Uterus (tissue), 3 donors: ENCODE measurements at regions not wholly inside any gene's neighbourhood (a gene's known extent, or its start where the extent isn't known, plus 50 kb on each side); places are given as distances from the start of the nearest gene placed in this dataset.

ENCODE experiments used
- DNase-seq, 2 donors: peaks; one replicate each; pipeline ENCODE4 v3.0.0-alpha.2; 2019 to 2020
- H3K27ac ChIP-seq, 2 donors: fragments of 200-600 bp; sonication (generic); 1 replicate in 1 of 2; 2 replicates in 1 of 2; pipeline ENCODE4 v1.5.1; 2016 to 2018
- H3K27me3 ChIP-seq, 2 donors: fragments of 200-600 bp; sonication (generic); one replicate each; pipeline ENCODE4 v1.5.1; 2018 to 2019; ENCODE audit warnings: control low read depth in 1 of 2
- H3K36me3 ChIP-seq, 2 donors: fragments of 200-600 bp; sonication (generic); one replicate each; pipeline ENCODE4 v1.5.1; 2019; ENCODE audit warnings: control low read depth in 1 of 2
- H3K4me1 ChIP-seq, 2 donors: fragments of 200-600 bp; sonication (generic); one replicate each; pipeline ENCODE4 v1.5.1; 2018 to 2019; ENCODE audit warnings: control low read depth in 1 of 2
- H3K4me3 ChIP-seq, 2 donors: fragments of 200-600 bp; sonication (generic); 1 replicate in 1 of 2; 2 replicates in 1 of 2; pipeline ENCODE4 v1.5.1; 2018 to 2019; ENCODE audit warnings: mild to moderate bottlenecking in 1 of 2
- H3K9me3 ChIP-seq, 2 donors: fragments of 200-600 bp; sonication (generic); one replicate each; pipeline ENCODE4 v1.5.1; 2019; ENCODE audit warnings: control low read depth in 1 of 2
- CTCF ChIP-seq, 4 experiments: fragments of 200-600 bp in 2 of 4; fragments of 450-650 bp in 2 of 4; sonication (generic) in 2 of 4; IDR thresholded peaks; one replicate each; pipeline ENCODE4 v1.5.1; 2016 to 2019; ENCODE audit warnings: antibody characterized with exemption in 4 of 4, mild to moderate bottlenecking in 2 of 4, moderate library complexity in 1 of 4
- POLR2A ChIP-seq, 2 donors: fragments of 450-650 bp; IDR thresholded peaks; one replicate each; pipeline ENCODE4 v1.6.1; 2016; ENCODE audit warnings: antibody characterized with exemption in 2 of 2, mild to moderate bottlenecking in 1 of 2, moderate library complexity in 1 of 2
- intact Hi-C: fragments of 100-400 bp; cut with DNase I; formaldehyde crosslinking; loops from one replicate; pipeline ENCODE4 v1.15.1; 2023; ENCODE audit warnings: low total_unique reads
- donor health status: DM: yes; HTN: yes; CAD: no.

- no peak overlapping the region for H3K27ac ChIP-seq
- H3K4me1 ChIP-seq = no peaks in the 10 kb centered on the region
- no peak overlapping the region for H3K4me3 ChIP-seq
- DNase-seq = no peak
- H3K9me3 ChIP-seq = no peaks in the 10 kb centered on the region
- no peaks in the 10 kb centered on the region for H3K27me3 ChIP-seq
- no peak for TF ChIP-seq CTCF (IDR thresholded peaks at IDR 0.05)
- TF ChIP-seq POLR2A (IDR thresholded peaks at IDR 0.05) = no peak
- intact Hi-C loops = no loop called here
- H3K36me3 ChIP-seq = no peaks in the 10 kb centered on the region
Measured at GRCh38 chr12:64955746-64956145, 131.3 kb downstream of the TBC1D30 start.

- intact Hi-C loops = no loop called here
- Histone ChIP-seq H3K27me3 (no peaks in the 10 kb centered on the region), H3K9me3 (no peaks in the 10 kb centered on the region), H3K4me3 (no peak overlapping the region), H3K4me1 (no peaks in the 10 kb centered on the region), H3K27ac (no peak overlapping the region), H3K36me3 (no peaks in the 10 kb centered on the region)
- DNase-seq = no peak
- no peak for TF ChIP-seq POLR2A (IDR thresholded peaks at IDR 0.05)
- no peak for TF ChIP-seq CTCF (IDR thresholded peaks at IDR 0.05)
Measured at GRCh38 chr12:64965920-64966319, 141.5 kb downstream of the TBC1D30 start.

- Histone ChIP-seq H3K27ac (no peak overlapping the region), H3K4me3 (no peak overlapping the region), H3K27me3 (no peaks in the 10 kb centered on the region), H3K9me3 (no peaks in the 10 kb centered on the region), H3K36me3 (no peaks in the 10 kb centered on the region), H3K4me1 (no peaks in the 10 kb centered on the region)
- intact Hi-C loops = no loop called here
- no peak for TF ChIP-seq CTCF (IDR thresholded peaks at IDR 0.05)
- no peak for TF ChIP-seq POLR2A (IDR thresholded peaks at IDR 0.05)
- no peak for DNase-seq
Measured at GRCh38 chr12:64968989-64969819, 144.8 kb downstream of the TBC1D30 start.

- no peaks in the 10 kb centered on the region for H3K36me3 ChIP-seq
- DNase-seq = no peak
- no peaks in the 10 kb centered on the region for H3K27me3 ChIP-seq
- no peak for TF ChIP-seq POLR2A (IDR thresholded peaks at IDR 0.05)
- TF ChIP-seq CTCF (IDR thresholded peaks at IDR 0.05) = no peak
- H3K9me3 ChIP-seq = no peaks in the 10 kb centered on the region
- H3K27ac ChIP-seq = no peak overlapping the region
- no peak overlapping the region for H3K4me3 ChIP-seq
- intact Hi-C loops = no loop called here
- H3K4me1 ChIP-seq = no peaks in the 10 kb centered on the region
Measured at GRCh38 chr12:64976131-64976530, 145.0 kb downstream of the WIF1 start.

GRCh38 chr12:64983771-64984278 lies 137.3 kb downstream of the WIF1 start:
- no peaks in the 10 kb centered on the region for H3K36me3 ChIP-seq
- no peaks in the 10 kb centered on the region for H3K27me3 ChIP-seq
- H3K9me3 ChIP-seq = no peaks in the 10 kb centered on the region
- no peaks in the 10 kb centered on the region for H3K4me1 ChIP-seq
- DNase-seq = no peak
- no peak overlapping the region for H3K27ac ChIP-seq
- TF ChIP-seq POLR2A (IDR thresholded peaks at IDR 0.05) (no peak), CTCF (IDR thresholded peaks at IDR 0.05) (no peak)
- no peak overlapping the region for H3K4me3 ChIP-seq
- intact Hi-C loops = no loop called here
